WTC11 (cell line): ENCODE measurements at regions not wholly inside any gene's neighbourhood (a gene's known extent, or its start where the extent isn't known, plus 50 kb on each side); places are given as distances from the start of the nearest gene placed in this dataset.

ENCODE experiments used
- CREM ChIP-seq: sonication (generic); formaldehyde crosslinking; IDR thresholded peaks from 2 replicates; pipeline ENCODE4 v1.8.1; 2022; ENCODE audit warnings: mild to moderate bottlenecking, missing genetic modification reagents, moderate library complexity
- CTCF ChIP-seq: fragments of 200-600 bp; IDR thresholded peaks from 2 replicates; pipeline ENCODE4 v1.8.0; 2022; ENCODE audit warnings: antibody characterized with exemption
- ELF4 ChIP-seq: sonication (generic); formaldehyde crosslinking; IDR thresholded peaks from 2 replicates; pipeline ENCODE4 v1.8.1; 2022; ENCODE audit warnings: low read depth, mild to moderate bottlenecking, moderate library complexity, missing genetic modification reagents
- FOXP4 ChIP-seq: sonication (generic); formaldehyde crosslinking; IDR thresholded peaks from 2 replicates; pipeline ENCODE4 v1.8.0; 2022; ENCODE audit warnings: mild to moderate bottlenecking, missing genetic modification reagents
- IRF1 ChIP-seq: sonication (generic); formaldehyde crosslinking; IDR thresholded peaks from 2 replicates; pipeline ENCODE4 v1.8.0; 2023; ENCODE audit warnings: missing genetic modification reagents
- JUN ChIP-seq: sonication (generic); formaldehyde crosslinking; IDR thresholded peaks from 2 replicates; pipeline ENCODE4 v1.8.0; 2023; ENCODE audit warnings: mild to moderate bottlenecking, missing genetic modification reagents
- MYBL2 ChIP-seq: sonication (generic); formaldehyde crosslinking; IDR thresholded peaks from 2 replicates; pipeline ENCODE4 v1.8.1; 2023; ENCODE audit warnings: mild to moderate bottlenecking, moderate library complexity, missing genetic modification reagents
- NR3C1 ChIP-seq: sonication (generic); formaldehyde crosslinking; conservative IDR thresholded peaks from 2 replicates; pipeline ENCODE4 v1.8.1; 2023; ENCODE audit warnings: low read depth, mild to moderate bottlenecking, missing genetic modification reagents
- SP1 ChIP-seq: sonication (generic); formaldehyde crosslinking; conservative IDR thresholded peaks from 2 replicates; pipeline ENCODE4 v1.8.1; 2022; ENCODE audit warnings: missing genetic modification reagents
- USF2 ChIP-seq: sonication (generic); formaldehyde crosslinking; IDR thresholded peaks from 2 replicates; pipeline ENCODE4 v1.8.1; 2023; ENCODE audit warnings: mild to moderate bottlenecking, missing genetic modification reagents, moderate library complexity
- ZBTB21 ChIP-seq: sonication (generic); formaldehyde crosslinking; IDR thresholded peaks from 2 replicates; pipeline ENCODE4 v1.8.1; 2023; ENCODE audit warnings: mild to moderate bottlenecking, missing genetic modification reagents, borderline replicate concordance
- ZNF512 ChIP-seq: sonication (generic); formaldehyde crosslinking; IDR thresholded peaks from 2 replicates; pipeline ENCODE4 v1.8.1; 2022; ENCODE audit warnings: missing genetic modification reagents, borderline replicate concordance
- ZNF532 ChIP-seq: fragments of 250-450 bp; sonication (Bioruptor Pico); IDR thresholded peaks from 2 replicates; pipeline ENCODE4 v1.9.0; 2021; ENCODE audit warnings: mild to moderate bottlenecking, borderline replicate concordance

- no peak for TF ChIP-seq CTCF
- TF ChIP-seq JUN (CRISPR knock-in tag), result no peak
- no peak for TF ChIP-seq USF2 (CRISPR knock-in tag)
- no peak for TF ChIP-seq SP1
- TF ChIP-seq NR3C1 (CRISPR knock-in tag), result no peak
- no peak for TF ChIP-seq MYBL2 (CRISPR knock-in tag)
- TF ChIP-seq CREM (CRISPR knock-in tag), result no peak
- TF ChIP-seq ZNF512 (CRISPR knock-in tag), result no peak
- no peak for TF ChIP-seq ZBTB21 (CRISPR knock-in tag)
- TF ChIP-seq ELF4, result no peak
- TF ChIP-seq IRF1 (CRISPR knock-in tag), result no peak
- no peak for TF ChIP-seq FOXP4
- no peak for TF ChIP-seq ZNF532 (CRISPR knock-in tag)
Measured at GRCh38 chr2:12658310-12658945, 58.3 kb upstream of the TRIB2 start.
